HFF-Myc (cell line): ENCODE measurements at regions not wholly inside any gene's neighbourhood (a gene's known extent, or its start where the extent isn't known, plus 50 kb on each side); places are given as distances from the start of the nearest gene placed in this dataset.

Experiments used
- DNase-seq: peaks from one replicate; pipeline ENCODE4 v3.0.0-alpha.2; 2011; ENCODE audit warnings: low read depth; ENCODE audit errors: extremely low read depth
- H3K4me3 ChIP-seq: replicated peaks from 2 replicates; pipeline ENCODE4 v1.5.1; 2011; ENCODE audit warnings: low read depth, mild to moderate bottlenecking, control low read depth, low read length
- TF ChIP-seq, protein P1 (sequence below): IDR thresholded peaks from 2 replicates; pipeline ENCODE4 v1.5.1; 2012; ENCODE audit warnings: mild to moderate bottlenecking, low read depth, low read length, control low read depth; ENCODE audit errors: missing control alignments

- no peak overlapping the region for H3K4me3 ChIP-seq
- no peak for DNase-seq
- TF ChIP-seq, protein P1, sequence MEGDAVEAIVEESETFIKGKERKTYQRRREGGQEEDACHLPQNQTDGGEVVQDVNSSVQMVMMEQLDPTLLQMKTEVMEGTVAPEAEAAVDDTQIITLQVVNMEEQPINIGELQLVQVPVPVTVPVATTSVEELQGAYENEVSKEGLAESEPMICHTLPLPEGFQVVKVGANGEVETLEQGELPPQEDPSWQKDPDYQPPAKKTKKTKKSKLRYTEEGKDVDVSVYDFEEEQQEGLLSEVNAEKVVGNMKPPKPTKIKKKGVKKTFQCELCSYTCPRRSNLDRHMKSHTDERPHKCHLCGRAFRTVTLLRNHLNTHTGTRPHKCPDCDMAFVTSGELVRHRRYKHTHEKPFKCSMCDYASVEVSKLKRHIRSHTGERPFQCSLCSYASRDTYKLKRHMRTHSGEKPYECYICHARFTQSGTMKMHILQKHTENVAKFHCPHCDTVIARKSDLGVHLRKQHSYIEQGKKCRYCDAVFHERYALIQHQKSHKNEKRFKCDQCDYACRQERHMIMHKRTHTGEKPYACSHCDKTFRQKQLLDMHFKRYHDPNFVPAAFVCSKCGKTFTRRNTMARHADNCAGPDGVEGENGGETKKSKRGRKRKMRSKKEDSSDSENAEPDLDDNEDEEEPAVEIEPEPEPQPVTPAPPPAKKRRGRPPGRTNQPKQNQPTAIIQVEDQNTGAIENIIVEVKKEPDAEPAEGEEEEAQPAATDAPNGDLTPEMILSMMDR = no peak
Measured at GRCh38 chr9:79473704-79474103, 98.1 kb upstream of the TLE4 start.

- H3K4me3 ChIP-seq = no peak overlapping the region
- DNase-seq = no peak
- TF ChIP-seq, protein P1 = no peak
Measured at GRCh38 chr9:79477241-79477840, 94.4 kb upstream of the TLE4 start.

DNA sequence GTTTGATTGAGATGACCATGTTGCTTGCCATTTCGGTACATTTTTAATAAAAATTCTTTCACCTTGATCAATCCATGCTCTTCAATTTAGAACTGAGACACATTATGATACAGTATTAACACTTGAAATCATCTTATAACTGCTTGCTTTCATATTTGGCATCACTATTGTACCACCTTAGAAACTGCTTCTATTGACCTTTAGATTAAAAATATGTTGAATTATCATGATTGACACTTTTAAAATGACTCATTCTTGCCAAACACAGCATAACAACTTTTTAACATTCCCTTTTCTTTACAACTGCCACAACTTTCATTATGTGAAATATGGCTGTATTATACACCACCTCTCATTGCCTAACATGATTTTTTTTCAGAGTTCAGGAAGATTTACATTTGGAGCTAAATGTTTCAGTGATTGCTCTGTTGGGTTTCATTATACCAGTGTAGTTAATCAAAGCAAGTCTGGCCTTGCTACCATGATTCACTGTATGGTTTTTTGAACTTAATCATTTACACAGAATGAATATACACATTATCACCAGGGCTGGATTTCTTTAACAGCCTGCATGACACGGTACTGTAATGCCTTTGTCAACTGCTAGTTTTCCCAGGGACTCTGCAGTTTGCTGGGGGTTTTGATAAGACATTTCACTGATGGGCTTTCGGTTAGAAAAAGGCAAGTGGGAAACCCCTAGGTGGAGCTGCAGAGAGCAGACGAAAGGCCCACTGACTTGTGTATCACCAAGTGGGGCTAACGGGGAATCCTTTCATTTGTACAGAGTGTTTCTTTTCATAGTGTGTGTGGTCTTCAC is 93.6 kb upstream of the TLE4 start:
- TF ChIP-seq, protein P1 = peak; percentile 65
- no peak overlapping the region for H3K4me3 ChIP-seq
- no peak for DNase-seq

- no peak overlapping the region for H3K4me3 ChIP-seq
- no peak for DNase-seq
- TF ChIP-seq, protein P1 = no peak
Measured at GRCh38 chr9:79480639-79481038, 91.1 kb upstream of the TLE4 start.

GRCh38 chr9:79481846-79482477 is 89.8 kb upstream of the TLE4 start:
- DNase-seq = no peak
- TF ChIP-seq, protein P1 = no peak
- no peak overlapping the region for H3K4me3 ChIP-seq

DNA sequence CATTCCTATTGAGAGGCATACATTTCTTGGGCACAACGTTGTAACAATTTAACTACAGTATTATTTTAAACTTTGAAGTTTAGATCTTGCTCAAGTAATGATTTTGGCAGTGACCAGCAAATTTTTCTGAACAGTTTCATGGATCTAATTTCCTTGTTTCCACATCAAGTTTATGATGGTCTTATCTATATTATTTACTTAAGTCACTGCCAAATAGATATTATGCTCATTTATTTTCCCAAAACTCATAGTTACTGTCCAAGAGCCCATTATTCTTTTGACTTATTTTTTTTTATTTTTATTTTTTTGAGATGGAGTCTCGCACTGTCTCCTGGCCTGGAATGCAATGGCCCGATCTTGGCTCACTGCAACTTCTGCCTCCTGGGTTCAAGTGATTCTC is 86.5 kb upstream of the TLE4 start:
- H3K4me3 ChIP-seq = no peak overlapping the region
- no peak for DNase-seq
- TF ChIP-seq, protein P1 = no peak
